H54 (cell line): ENCODE measurements at regions not wholly inside any gene's neighbourhood (a gene's known extent, or its start where the extent isn't known, plus 50 kb on each side); places are given as distances from the start of the nearest gene placed in this dataset.

Experiments
- DNase-seq: peaks from one replicate; pipeline ENCODE4 v3.0.0; 2011; ENCODE audit warnings: low spot score, mixed read lengths; ENCODE audit not compliant: insufficient read length
- FAIRE-seq: peaks from 3 replicates; lab custom pipeline; 2011; peaks lifted over from hg19 to GRCh38; lab: Jason Lieb, UNC
- POLR2A ChIP-seq: IDR thresholded peaks from 2 replicates; pipeline ENCODE4 v1.6.1; 2011; ENCODE audit warnings: low read depth, mild to moderate bottlenecking, low read length

DNA sequence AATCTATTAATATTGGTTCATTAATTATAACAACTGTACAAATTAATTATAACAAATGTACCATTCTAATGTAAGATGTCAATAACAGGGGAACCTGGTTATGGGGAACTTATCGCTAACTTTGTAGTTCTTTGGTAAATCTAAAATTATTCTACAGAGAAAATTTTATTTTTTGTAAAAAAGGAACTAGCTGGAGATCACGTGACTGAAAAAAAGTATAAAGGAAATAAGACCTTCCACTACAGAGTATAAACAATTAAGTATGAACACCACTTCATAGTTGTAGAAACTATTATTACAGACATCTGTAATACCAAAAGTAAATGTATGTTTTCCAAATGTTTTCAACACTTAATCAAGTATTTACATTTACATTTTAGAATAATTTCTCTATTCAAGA is 77.9 kb upstream of the DKK2 start:
- TF ChIP-seq POLR2A: no peak
- DNase-seq (no peak), FAIRE-seq (no peak)

GRCh38 chr4:107098401-107098800 is 62.3 kb upstream of the DKK2 start:
- no peak for TF ChIP-seq POLR2A
- no peak for DNase-seq
- FAIRE-seq: no peak

- no peak for FAIRE-seq
- DNase-seq: no peak
- TF ChIP-seq POLR2A: no peak
Observed at GRCh38 chr4:107094976-107095375, 58.9 kb upstream of the DKK2 start.

GRCh38 chr4:107094332-107094731 is 58.2 kb upstream of the DKK2 start:
- DNase-seq (peak; percentile 2), FAIRE-seq (no peak)
- no peak for TF ChIP-seq POLR2A
